LNCaP clone FGC (cell line): ENCODE measurements at regions not wholly inside any gene's neighbourhood (a gene's known extent, or its start where the extent isn't known, plus 50 kb on each side); places are given as distances from the start of the nearest gene placed in this dataset.
"Not testable (repeated sequence)": the region's sequence is repeated elsewhere in the genome, so short reads cannot be mapped to it uniquely, and the experiment has no call there.

Experiments
- DNase-seq: peaks from one replicate; pipeline ENCODE4 v3.0.0-alpha.2; 2011; ENCODE audit warnings: low read depth
- H3K4me3 ChIP-seq: 2 replicates; pipeline ENCODE4 v1.5.1; 2011; ENCODE audit warnings: mild to moderate bottlenecking, low read depth, low read length, control low read depth
- CTCF ChIP-seq: IDR thresholded peaks from 2 replicates; pipeline ENCODE4 v1.5.1; 2012; ENCODE audit warnings: mild to moderate bottlenecking; ENCODE audit not compliant: control insufficient read depth, insufficient read depth; ENCODE audit errors: extremely low read depth

- no peak overlapping the region for H3K4me3 ChIP-seq
- TF ChIP-seq CTCF, result no peak
- DNase-seq, result no peak
These were observed 210.5 kb downstream of the MOXD1 start for GRCh38 chr6:132190815-132191175.

- H3K4me3 ChIP-seq, result no peak overlapping the region
- DNase-seq, result no peak
- no peak for TF ChIP-seq CTCF
These were observed 211.0 kb downstream of the MOXD1 start for GRCh38 chr6:132190097-132190814.

- DNase-seq, result no peak
- no peak overlapping the region for H3K4me3 ChIP-seq
- TF ChIP-seq CTCF, result no peak
These were observed 212.6 kb downstream of the MOXD1 start for GRCh38 chr6:132188556-132189264.

GRCh38 chr6:132187816-132188215 is 213.5 kb downstream of the MOXD1 start:
- TF ChIP-seq CTCF, result no peak
- DNase-seq, result no peak
- no peak overlapping the region for H3K4me3 ChIP-seq

GRCh38 chr6:132184966-132185365 is 216.3 kb downstream of the MOXD1 start:
- not testable (repeated sequence) for H3K4me3 ChIP-seq, DNase-seq

GRCh38 chr6:132179955-132180354 is 221.3 kb downstream of the MOXD1 start:
- no peak overlapping the region for H3K4me3 ChIP-seq
- no peak for DNase-seq
- no peak for TF ChIP-seq CTCF

GRCh38 chr6:132174919-132175318 is 223.7 kb upstream of the CCN2 start:
- TF ChIP-seq CTCF, result no peak
- no peak overlapping the region for H3K4me3 ChIP-seq
- DNase-seq, result no peak
